ENCODE measurements at regions not wholly inside any gene's neighbourhood (a gene's known extent, or its start where the extent isn't known, plus 50 kb on each side); places are given as distances from the start of the nearest gene placed in this dataset.

DNA sequence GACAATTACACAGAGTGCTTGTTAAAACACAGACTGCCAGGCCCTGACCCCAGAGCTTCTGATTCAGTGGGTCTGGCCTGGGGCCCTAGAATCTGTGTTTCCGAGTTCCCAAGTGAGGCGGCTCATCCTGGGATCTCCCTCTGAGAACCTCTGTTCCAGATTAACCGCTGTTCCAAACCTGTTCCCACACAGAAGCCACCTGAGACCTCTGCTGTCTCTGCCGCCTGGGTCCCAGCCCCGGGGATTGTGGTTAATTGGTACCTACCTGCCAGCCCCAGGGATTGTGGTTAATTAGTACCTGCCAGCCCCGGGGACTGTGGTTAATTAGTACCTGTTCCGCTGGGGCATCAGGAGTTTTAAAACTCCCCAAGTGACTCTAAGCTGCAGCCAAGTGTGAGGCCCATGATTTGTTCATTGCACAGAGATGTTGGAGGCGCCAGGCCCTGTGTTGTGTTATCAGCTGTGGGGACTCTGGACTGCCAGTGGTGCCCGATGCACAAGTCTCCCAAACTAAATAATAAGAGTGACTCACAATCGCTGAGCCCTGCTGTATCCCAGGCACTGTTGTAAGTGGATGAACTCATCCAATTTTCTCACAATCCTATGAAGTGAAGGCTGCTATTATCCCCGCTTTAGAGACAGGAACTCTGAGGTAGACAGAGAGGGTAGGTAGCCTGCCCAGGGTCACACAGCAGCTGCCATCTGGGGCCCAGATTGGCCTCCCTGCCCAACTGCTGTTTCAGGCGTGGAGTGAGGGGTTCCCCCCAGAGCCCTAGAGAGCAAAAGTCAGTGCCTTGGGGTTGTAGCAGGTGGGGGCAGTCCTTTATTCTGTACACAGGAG lies 219.7 kb downstream of the IRF8 start:
- no peak for DNase-seq (ENCODE audit: low spot score)

DNA sequence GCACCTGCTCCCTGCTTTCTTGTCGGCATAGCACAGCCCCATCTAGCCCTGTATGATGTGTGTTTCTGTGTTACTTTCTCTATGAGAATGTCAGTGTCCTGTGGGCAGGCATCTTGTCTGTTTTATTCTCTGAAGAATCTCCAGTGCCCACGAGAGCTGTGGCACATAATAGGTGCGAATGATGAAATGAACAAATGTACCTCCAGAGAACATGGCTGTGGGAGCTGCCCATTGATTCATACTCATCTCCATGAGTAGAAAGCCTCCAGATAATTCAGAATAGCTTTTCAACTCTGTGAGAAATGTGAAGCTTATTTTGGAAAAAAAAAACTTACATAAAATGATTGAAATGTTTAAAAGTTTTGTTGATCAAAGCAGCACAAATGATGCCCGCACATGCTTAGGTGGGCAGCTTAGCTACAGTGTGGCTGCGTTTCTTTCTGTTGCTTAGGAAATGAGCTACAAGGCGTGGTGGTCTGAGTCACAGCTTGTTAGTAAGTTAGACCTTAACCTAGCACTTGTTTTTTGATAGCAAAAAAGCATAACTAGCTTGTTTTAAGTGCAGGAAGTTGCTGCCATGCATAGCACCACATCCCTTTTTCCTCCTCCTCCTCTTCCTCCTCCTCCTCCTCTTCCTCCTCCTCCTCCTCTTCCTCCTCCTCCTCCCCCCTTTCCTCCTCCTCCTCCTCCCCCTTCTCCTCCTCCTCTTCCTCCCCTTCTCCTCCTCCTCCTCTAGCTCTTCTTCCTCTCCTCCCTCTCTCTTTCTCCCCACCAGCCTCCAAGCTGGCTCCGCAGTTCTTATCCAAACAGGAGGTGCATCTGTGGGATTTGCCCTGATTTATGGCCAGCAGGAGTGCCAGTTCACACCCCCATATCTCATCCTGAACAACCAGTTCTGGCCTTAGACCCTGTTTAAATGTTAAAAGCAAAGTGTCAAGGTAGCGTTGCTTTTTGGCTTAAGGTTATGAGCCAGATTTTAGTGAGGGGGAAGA lies 221.5 kb downstream of the IRF8 start:
- in situ Hi-C loops (cut with MboI; ENCODE audit: low pct_unique_long_range_greater_than_20kb, low sequenced_read_pairs, unreplicated experiment): no loop called here
- DNase-seq (ENCODE audit: low spot score): no peak
- TF ChIP-seq, protein P1, sequence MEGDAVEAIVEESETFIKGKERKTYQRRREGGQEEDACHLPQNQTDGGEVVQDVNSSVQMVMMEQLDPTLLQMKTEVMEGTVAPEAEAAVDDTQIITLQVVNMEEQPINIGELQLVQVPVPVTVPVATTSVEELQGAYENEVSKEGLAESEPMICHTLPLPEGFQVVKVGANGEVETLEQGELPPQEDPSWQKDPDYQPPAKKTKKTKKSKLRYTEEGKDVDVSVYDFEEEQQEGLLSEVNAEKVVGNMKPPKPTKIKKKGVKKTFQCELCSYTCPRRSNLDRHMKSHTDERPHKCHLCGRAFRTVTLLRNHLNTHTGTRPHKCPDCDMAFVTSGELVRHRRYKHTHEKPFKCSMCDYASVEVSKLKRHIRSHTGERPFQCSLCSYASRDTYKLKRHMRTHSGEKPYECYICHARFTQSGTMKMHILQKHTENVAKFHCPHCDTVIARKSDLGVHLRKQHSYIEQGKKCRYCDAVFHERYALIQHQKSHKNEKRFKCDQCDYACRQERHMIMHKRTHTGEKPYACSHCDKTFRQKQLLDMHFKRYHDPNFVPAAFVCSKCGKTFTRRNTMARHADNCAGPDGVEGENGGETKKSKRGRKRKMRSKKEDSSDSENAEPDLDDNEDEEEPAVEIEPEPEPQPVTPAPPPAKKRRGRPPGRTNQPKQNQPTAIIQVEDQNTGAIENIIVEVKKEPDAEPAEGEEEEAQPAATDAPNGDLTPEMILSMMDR (IDR thresholded peaks at IDR 0.05; ENCODE audit: extremely low read depth, insufficient read depth, missing control alignments): no peak

More for the DNA sequence above, 219.7 kb downstream of the IRF8 start:
- TF ChIP-seq, protein P1 (IDR thresholded peaks at IDR 0.05; ENCODE audit: extremely low read depth, insufficient read depth, missing control alignments): no peak
- in situ Hi-C loops (cut with MboI; ENCODE audit: low pct_unique_long_range_greater_than_20kb, low sequenced_read_pairs, unreplicated experiment): no loop called here

DNA sequence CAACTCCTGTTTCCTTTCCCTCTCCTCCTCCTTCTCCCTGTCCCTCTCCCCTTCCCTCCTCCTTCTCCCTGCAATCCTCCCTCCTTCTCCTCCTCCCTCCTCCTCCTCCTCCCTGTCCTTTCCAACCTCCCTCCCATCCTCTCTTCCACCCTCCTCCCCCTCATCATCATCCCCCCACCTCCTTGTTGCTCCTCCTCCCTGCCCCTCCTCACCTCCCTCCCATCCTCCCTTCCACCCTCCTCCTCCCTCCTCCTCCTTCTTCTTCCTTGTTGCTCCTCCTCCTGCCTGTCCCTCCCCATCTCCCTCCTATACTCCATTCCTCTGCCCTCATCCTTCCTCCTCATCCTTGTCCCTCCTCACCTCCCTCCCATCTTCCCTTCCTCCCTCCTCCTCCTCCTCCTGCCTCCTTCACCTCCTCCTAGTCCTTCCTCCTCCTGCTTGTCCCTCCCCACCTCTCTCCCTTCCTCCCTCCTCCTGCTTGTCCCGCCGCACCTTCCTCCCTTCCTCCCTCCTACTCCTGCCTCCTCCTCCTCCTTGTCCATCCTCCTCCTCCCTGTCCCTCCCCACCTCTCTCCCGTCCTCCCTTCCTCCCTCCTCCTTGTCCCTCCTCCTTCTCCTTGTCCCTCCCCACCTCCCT lies 222.5 kb downstream of the IRF8 start:
- no peak for DNase-seq (ENCODE audit: low spot score)
- TF ChIP-seq, protein P1 (IDR thresholded peaks at IDR 0.05; ENCODE audit: extremely low read depth, insufficient read depth, missing control alignments): no peak
- in situ Hi-C loops (cut with MboI; ENCODE audit: low pct_unique_long_range_greater_than_20kb, low sequenced_read_pairs, unreplicated experiment): no loop called here

DNA sequence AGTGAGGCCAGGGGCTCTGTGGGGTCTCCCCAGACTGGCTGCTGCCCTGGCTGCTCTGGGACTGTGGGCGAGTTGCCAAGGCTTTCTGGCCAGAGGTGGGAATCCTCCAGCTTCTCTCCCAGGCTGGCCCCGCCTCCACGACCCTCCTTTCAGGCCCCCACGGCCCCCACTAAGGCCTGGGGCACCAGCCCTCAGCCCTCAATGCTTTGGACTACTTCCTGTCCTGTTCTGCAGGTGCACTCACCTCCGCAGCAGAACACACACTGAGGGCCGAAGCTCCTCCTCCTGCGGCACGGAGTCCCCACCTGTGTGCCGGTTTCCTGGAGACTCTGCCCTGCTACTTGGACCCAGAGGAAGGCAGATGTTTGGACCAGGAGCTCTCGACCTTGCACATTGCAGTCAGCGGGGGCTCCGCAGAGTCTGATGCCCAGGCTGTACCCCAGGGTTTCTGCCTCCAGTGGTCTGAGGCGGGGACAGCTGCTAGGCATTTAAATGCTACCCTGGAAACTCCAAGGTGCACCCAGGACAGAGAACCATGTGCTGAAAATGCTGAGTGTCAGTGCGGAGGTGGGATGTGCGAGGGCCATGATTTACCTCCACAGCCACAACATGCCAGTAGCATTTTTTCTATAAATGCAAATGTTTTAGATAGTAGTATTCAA lies 223.8 kb downstream of the IRF8 start:
- in situ Hi-C loops (cut with MboI; ENCODE audit: low pct_unique_long_range_greater_than_20kb, low sequenced_read_pairs, unreplicated experiment): no loop called here
- no peak for DNase-seq (ENCODE audit: low spot score)
- TF ChIP-seq, protein P1 (IDR thresholded peaks at IDR 0.05; ENCODE audit: extremely low read depth, insufficient read depth, missing control alignments): no peak

DNA sequence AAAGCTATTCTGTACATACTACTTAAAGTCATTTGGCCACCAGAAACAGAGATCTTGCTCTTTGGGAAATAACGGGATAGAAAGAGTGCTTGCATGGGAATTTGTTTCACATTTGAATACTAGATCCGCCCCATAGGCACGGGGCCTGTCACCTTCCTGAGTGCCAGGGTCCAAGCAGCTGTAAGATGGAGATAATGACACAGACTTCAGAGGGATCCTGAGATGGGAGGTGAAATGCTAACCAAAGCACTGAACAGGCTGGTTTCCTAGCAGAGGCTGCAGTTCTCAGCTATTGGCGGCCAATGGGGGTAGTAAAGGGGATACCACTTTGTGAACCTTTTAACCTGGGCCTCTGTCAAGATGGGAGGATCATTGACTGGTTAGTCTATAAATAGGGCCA lies 225.4 kb downstream of the IRF8 start:
- in situ Hi-C loops (cut with MboI; ENCODE audit: low pct_unique_long_range_greater_than_20kb, low sequenced_read_pairs, unreplicated experiment): no loop called here
- DNase-seq (ENCODE audit: low spot score): no peak
- TF ChIP-seq, protein P1 (IDR thresholded peaks at IDR 0.05; ENCODE audit: extremely low read depth, insufficient read depth, missing control alignments): no peak

DNA sequence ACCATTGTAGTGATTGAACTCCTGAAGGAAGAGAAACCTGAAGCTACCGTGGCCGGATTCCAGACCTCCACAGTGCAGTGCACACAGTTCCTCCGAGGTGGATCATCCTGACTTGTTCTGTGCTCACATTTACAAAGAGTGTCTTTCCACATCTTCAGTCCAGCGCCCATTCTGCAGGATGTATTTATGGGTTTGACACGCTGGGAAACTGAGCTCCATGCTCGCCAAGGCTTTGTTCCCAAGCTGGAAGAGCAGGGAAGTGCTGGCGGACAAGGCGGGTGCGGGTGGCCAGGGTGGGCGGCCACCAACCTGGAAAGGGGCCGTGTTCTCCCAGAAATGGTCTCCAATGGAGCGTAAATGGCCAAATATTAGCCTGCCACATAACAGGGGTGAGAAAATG lies 227.9 kb downstream of the IRF8 start:
- no peak for DNase-seq (ENCODE audit: low spot score)
- TF ChIP-seq, protein P1 (IDR thresholded peaks at IDR 0.05; ENCODE audit: extremely low read depth, insufficient read depth, missing control alignments): no peak
- in situ Hi-C loops (cut with MboI; ENCODE audit: low pct_unique_long_range_greater_than_20kb, low sequenced_read_pairs, unreplicated experiment): no loop called here

Data from GM13977 (cell line).